ENCODE measurements at regions not wholly inside any gene's neighbourhood (a gene's known extent, or its start where the extent isn't known, plus 50 kb on each side); places are given as distances from the start of the nearest gene placed in this dataset.

DNA sequence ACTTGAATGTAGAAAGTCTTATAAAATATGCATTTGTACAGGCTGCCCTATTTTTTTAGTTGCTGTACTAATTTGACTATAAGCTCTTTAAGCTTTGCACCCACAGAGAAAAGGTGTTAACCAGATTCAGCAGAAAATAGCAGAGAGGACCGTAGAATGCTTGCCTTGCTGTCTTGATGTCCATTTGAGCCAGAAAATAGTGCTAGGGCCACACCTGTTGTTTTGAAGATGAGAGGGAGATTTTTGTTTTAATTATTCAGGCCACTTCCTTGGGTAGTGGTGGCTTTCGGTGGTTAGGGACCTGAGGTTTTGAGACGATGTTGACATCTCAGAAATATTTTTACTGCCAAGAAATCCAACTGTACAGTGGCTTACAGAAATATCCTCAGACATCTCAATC is 196.0 kb downstream of the SPATA31D1 start:
- no peak for DNase-seq (ENCODE audit: low read depth)
- no peak overlapping the region for H3K4me3 ChIP-seq (ENCODE audit: low read depth, low read length)
- TF ChIP-seq, protein P1, sequence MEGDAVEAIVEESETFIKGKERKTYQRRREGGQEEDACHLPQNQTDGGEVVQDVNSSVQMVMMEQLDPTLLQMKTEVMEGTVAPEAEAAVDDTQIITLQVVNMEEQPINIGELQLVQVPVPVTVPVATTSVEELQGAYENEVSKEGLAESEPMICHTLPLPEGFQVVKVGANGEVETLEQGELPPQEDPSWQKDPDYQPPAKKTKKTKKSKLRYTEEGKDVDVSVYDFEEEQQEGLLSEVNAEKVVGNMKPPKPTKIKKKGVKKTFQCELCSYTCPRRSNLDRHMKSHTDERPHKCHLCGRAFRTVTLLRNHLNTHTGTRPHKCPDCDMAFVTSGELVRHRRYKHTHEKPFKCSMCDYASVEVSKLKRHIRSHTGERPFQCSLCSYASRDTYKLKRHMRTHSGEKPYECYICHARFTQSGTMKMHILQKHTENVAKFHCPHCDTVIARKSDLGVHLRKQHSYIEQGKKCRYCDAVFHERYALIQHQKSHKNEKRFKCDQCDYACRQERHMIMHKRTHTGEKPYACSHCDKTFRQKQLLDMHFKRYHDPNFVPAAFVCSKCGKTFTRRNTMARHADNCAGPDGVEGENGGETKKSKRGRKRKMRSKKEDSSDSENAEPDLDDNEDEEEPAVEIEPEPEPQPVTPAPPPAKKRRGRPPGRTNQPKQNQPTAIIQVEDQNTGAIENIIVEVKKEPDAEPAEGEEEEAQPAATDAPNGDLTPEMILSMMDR (IDR thresholded peaks at IDR 0.05; ENCODE audit: insufficient read depth, low read depth, low read length): no peak

DNA sequence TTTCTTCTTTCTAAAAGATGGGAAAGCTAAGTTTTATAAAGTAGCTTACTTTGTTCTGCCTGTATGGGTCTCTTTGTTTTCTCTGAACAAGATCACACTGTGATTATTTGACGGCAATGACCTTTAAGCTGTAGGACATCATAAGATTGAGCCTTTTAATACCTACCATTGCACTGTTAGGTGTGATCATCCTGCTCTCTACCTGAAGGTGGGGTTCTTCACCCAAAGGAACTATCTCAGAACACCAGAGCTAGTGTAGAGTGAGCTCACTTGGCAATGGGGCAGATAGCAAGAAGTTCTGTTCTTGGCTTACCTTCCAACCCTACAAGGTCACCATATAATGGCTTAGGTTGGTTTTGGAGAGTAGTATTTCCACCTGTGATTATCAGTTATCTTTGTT is 200.2 kb downstream of the SPATA31D1 start:
- TF ChIP-seq, protein P1 (IDR thresholded peaks at IDR 0.05; ENCODE audit: insufficient read depth, low read depth, low read length): no peak
- no peak for DNase-seq (ENCODE audit: low read depth)
- no peak overlapping the region for H3K4me3 ChIP-seq (ENCODE audit: low read depth, low read length)

DNA sequence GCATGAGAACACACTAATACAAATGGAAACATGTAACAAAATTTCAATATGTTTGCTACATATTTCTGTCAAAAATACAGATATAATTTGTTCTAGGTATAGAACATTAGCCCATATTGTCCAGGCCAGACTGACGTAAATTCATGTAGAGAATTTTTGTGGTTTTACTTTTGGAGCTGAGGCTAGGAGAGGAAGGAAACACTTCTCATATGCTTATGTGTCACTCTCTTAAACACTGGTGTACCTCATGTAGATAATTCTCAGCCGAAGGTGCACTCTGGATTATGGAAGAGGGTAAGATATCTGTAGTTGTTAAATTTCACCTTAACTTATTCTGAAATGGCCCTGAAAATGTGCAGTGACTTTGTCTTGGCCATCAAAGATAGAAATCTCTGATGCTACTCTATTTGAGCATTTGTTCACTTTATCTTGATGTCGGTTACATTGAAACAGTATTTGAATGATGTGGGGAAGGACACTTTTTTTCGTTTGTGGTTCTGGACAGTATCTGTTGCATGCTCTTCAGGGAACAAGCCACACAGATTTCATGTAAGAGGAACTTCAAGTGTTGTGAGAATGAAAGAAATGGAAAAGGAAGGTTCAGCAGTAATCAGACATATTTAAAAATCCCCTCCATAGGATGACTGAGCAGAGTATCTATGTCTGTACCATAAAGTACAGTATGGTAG is 202.7 kb downstream of the SPATA31D1 start:
- TF ChIP-seq, protein P1 (IDR thresholded peaks at IDR 0.05; ENCODE audit: insufficient read depth, low read depth, low read length): no peak
- no peak for DNase-seq (ENCODE audit: low read depth)
- no peak overlapping the region for H3K4me3 ChIP-seq (ENCODE audit: low read depth, low read length)

DNA sequence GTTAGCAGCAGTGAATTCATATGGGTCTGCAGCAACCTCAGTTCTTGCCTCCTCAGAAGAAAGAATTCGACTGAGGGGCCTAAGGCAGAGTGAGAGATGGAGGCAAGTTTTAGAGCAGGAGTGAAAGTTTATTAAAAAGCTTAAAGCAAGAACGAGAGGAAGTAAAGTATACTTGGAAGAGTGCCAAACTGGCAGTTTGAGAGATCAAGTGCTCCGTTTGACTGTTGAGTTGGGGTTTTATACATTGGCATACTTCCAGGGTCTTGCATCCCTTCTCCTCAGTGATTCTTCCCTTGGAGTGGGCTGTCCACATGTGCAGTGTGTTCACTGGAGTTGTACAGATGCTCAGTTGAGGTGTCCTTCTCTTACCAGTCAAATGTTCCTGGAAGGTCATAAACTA is 203.6 kb downstream of the SPATA31D1 start:
- TF ChIP-seq, protein P1 (IDR thresholded peaks at IDR 0.05; ENCODE audit: insufficient read depth, low read depth, low read length): no peak
- no peak overlapping the region for H3K4me3 ChIP-seq (ENCODE audit: low read depth, low read length)

DNA sequence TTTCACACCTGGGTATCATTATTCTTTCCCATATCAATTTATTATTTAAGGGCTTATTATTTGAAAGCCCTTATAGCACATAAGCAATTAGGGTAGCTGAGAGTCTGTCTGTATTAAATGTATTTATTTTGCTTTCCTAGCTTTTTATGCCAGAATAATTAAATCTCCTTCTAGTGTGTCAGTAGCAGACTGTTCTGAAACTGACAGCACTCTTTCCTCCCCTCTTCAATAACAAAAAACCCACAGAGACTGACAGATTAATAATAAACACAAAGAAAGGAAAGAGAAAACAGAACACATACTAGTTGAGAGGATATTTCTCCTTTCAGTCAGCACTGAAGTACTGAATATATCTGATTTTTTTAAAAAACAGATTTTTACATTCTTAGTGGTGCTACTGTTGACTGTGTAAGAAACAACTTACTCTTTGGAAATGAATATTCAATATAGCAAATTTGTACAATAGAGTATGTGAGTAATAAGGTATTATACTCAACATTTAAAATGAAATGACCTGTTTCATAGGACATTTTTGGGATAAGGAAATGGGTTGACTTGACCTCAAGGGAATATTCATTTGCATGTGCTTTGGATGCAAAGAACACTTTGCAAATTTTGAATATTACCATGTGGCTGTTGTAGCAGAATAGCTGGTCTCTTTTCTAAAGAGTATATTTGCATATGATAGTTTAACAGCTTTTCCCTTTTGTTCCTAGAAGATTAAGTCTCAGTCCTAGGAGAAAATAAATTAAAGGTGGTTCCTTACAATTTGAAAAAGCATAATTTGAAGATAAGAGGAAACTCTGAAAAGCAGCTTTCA is 208.3 kb downstream of the SPATA31D1 start:
- DNase-seq (ENCODE audit: low read depth): no peak
- TF ChIP-seq, protein P1 (IDR thresholded peaks at IDR 0.05; ENCODE audit: insufficient read depth, low read depth, low read length): no peak

More for the DNA sequence above, 203.6 kb downstream of the SPATA31D1 start:
- no peak for DNase-seq (ENCODE audit: low read depth)

DNA sequence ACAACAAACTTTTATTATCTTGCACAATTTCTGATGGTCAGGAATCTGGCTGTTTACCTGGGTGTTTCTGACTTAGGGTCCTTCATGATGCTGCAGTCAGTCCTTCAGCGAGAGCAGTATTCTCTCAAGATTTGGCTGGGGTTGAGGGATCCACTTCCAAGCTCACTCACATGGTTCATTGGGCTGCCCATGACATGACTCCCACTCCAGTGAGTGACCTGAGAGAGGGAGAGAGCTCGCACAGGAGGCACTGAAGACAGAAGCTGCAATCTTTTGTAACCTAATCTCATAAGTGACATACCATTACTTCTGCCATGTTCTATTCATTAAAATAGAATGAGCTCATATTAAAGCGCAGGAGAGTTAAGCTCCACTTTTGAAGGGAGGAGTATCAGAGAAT is 212.6 kb downstream of the SPATA31D1 start:
- TF ChIP-seq, protein P1 (IDR thresholded peaks at IDR 0.05; ENCODE audit: insufficient read depth, low read depth, low read length): no peak
- DNase-seq (ENCODE audit: low read depth): no peak
- no peak overlapping the region for H3K4me3 ChIP-seq (ENCODE audit: low read depth, low read length)

More for the DNA sequence above, 208.3 kb downstream of the SPATA31D1 start:
- H3K4me3 ChIP-seq (ENCODE audit: low read depth, low read length): no peak overlapping the region

Data from fibroblast of villous mesenchyme (primary cell).